A673 (cell line): ENCODE measurements at regions not wholly inside any gene's neighbourhood (a gene's known extent, or its start where the extent isn't known, plus 50 kb on each side); places are given as distances from the start of the nearest gene placed in this dataset.

Experiments
- CTCF ChIP-seq: fragments of 300-800, 200-600 bp; sonication (generic); conservative IDR thresholded peaks from 2 replicates; pipeline ENCODE4 v1.5.1; 2017; ENCODE audit warnings: low read depth, mild to moderate bottlenecking, antibody characterized with exemption, low read length, moderate library complexity, mixed read lengths
- EZH2 ChIP-seq: fragments of 200-600 bp; sonication (generic); IDR thresholded peaks from 2 replicates; pipeline ENCODE4 v1.6.1; 2017; ENCODE audit warnings: borderline replicate concordance, low read depth, mild to moderate bottlenecking, mixed read lengths, antibody characterized with exemption, low read length; ENCODE audit not compliant: poor library complexity, severe bottlenecking

DNA sequence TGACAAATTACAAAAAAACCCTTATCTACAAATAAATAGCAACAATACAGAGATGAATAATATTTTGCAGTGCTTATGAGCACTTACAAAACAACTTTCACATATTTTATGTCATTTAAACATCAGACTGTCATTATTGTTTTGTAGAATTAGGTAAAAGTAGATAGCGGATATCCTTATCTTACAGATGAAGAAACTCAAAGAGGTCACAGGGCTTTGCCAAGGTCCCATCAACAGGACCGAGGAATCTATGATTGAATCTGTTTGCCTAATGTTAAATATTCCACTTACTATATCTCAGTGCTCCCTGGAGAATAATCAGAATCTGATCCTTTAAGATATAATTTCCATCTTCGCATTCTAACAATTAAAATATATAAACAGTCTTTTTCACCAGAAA, 119.0 kb downstream of the GASK1B start:
- TF ChIP-seq EZH2 (no peak), CTCF (no peak)
